ENCODE measurements at regions not wholly inside any gene's neighbourhood (a gene's known extent, or its start where the extent isn't known, plus 50 kb on each side); places are given as distances from the start of the nearest gene placed in this dataset.

GRCh38 chr2:172213116-172213860 is 110.6 kb upstream of the DLX2 start:
- Histone ChIP-seq H3K4me2 (ENCODE audit: low read length) (no peak overlapping the region), H4K20me1 (ENCODE audit: insufficient read depth, low read length) (no peaks in the 10 kb centered on the region), H3K4me3 (ENCODE audit: low read length) (no peak overlapping the region), H3K9ac (ENCODE audit: low read length) (no peak overlapping the region), H2AFZ (ENCODE audit: low read depth, low read length) (no peak overlapping the region), H3K27me3 (ENCODE audit: low read depth, low read length) (peaks cover 9% of the 10 kb centered on the region; the same call in 1 of the 2 replicates), H3K9me3 (ENCODE audit: insufficient read depth, low read length) (no peaks in the 10 kb centered on the region), H3K36me3 (replicated peaks; ENCODE audit: low read depth, low read length) (no peaks in the 10 kb centered on the region), H3K27ac (ENCODE audit: low read length) (no peak overlapping the region), H3K4me1 (ENCODE audit: low read length) (peaks cover 11% of the 10 kb centered on the region), H3K79me2 (ENCODE audit: low read length) (no peaks in the 10 kb centered on the region)
- TF ChIP-seq EZH2phosphoT487 (IDR thresholded peaks at IDR 0.05; ENCODE audit: low read depth): no peak
- no peak for TF ChIP-seq CTCF (IDR thresholded peaks at IDR 0.05; ENCODE audit: low read depth, low read length)

GRCh38 chr2:172214252-172214651 is 111.6 kb upstream of the DLX2 start:
- Histone ChIP-seq H3K36me3 (replicated peaks; ENCODE audit: low read depth, low read length) (no peaks in the 10 kb centered on the region), H3K4me1 (ENCODE audit: low read length) (peaks cover 5% of the 10 kb centered on the region), H3K79me2 (ENCODE audit: low read length) (no peaks in the 10 kb centered on the region), H3K4me3 (ENCODE audit: low read length) (no peak overlapping the region), H3K27ac (ENCODE audit: low read length) (no peak overlapping the region), H4K20me1 (ENCODE audit: insufficient read depth, low read length) (no peaks in the 10 kb centered on the region), H2AFZ (ENCODE audit: low read depth, low read length) (no peak overlapping the region), H3K4me2 (ENCODE audit: low read length) (no peak overlapping the region), H3K9ac (ENCODE audit: low read length) (no peak overlapping the region), H3K27me3 (ENCODE audit: low read depth, low read length) (peaks cover 6% of the 10 kb centered on the region; the same call in 1 of the 2 replicates), H3K9me3 (ENCODE audit: insufficient read depth, low read length) (no peaks in the 10 kb centered on the region)
- no peak for TF ChIP-seq EZH2phosphoT487 (IDR thresholded peaks at IDR 0.05; ENCODE audit: low read depth)
- no peak for TF ChIP-seq CTCF (IDR thresholded peaks at IDR 0.05; ENCODE audit: low read depth, low read length)

- no peaks in the 10 kb centered on the region for H3K36me3 ChIP-seq (replicated peaks; ENCODE audit: low read depth, low read length)
- no peaks in the 10 kb centered on the region for H3K9me3 ChIP-seq (ENCODE audit: insufficient read depth, low read length)
- no peak overlapping the region for H3K4me3 ChIP-seq (ENCODE audit: low read length)
- no peaks in the 10 kb centered on the region for H4K20me1 ChIP-seq (ENCODE audit: insufficient read depth, low read length)
- TF ChIP-seq CTCF (IDR thresholded peaks at IDR 0.05; ENCODE audit: low read depth, low read length) (no peak), EZH2phosphoT487 (IDR thresholded peaks at IDR 0.05; ENCODE audit: low read depth) (no peak)
- no peak overlapping the region for H3K9ac ChIP-seq (ENCODE audit: low read length)
- peaks cover 9% of the 10 kb centered on the region for H3K4me1 ChIP-seq (ENCODE audit: low read length)
- no peak overlapping the region for H2AFZ ChIP-seq (ENCODE audit: low read depth, low read length)
- H3K27me3 ChIP-seq (ENCODE audit: low read depth, low read length): peaks cover under 1% of the 10 kb centered on the region; the same call in 1 of the 2 replicates
- no peaks in the 10 kb centered on the region for H3K79me2 ChIP-seq (ENCODE audit: low read length)
- H3K4me2 ChIP-seq (ENCODE audit: low read length): no peak overlapping the region
- no peak overlapping the region for H3K27ac ChIP-seq (ENCODE audit: low read length)
Measured at GRCh38 chr2:172215172-172215935, 112.7 kb upstream of the DLX2 start.

- no peak overlapping the region for H3K4me2 ChIP-seq (ENCODE audit: low read length)
- no peaks in the 10 kb centered on the region for H4K20me1 ChIP-seq (ENCODE audit: insufficient read depth, low read length)
- H2AFZ ChIP-seq (ENCODE audit: low read depth, low read length): no peak overlapping the region
- no peaks in the 10 kb centered on the region for H3K27me3 ChIP-seq (ENCODE audit: low read depth, low read length)
- no peak overlapping the region for H3K4me3 ChIP-seq (ENCODE audit: low read length)
- H3K36me3 ChIP-seq (replicated peaks; ENCODE audit: low read depth, low read length): no peaks in the 10 kb centered on the region
- peaks cover 9% of the 10 kb centered on the region for H3K4me1 ChIP-seq (ENCODE audit: low read length)
- TF ChIP-seq EZH2phosphoT487 (IDR thresholded peaks at IDR 0.05; ENCODE audit: low read depth) (no peak), CTCF (IDR thresholded peaks at IDR 0.05; ENCODE audit: low read depth, low read length) (no peak)
- H3K79me2 ChIP-seq (ENCODE audit: low read length): no peaks in the 10 kb centered on the region
- H3K9ac ChIP-seq (ENCODE audit: low read length): no peak overlapping the region
- H3K9me3 ChIP-seq (ENCODE audit: insufficient read depth, low read length): no peaks in the 10 kb centered on the region
- no peak overlapping the region for H3K27ac ChIP-seq (ENCODE audit: low read length)
Measured at GRCh38 chr2:172215936-172216335, 113.2 kb upstream of the DLX2 start.

Data from OCI-LY3 (cell line).